NCI-H446 treated with DMSO at 0.1 percent for 48 hours (cell line): ENCODE measurements at regions not wholly inside any gene's neighbourhood (a gene's known extent, or its start where the extent isn't known, plus 50 kb on each side); places are given as distances from the start of the nearest gene placed in this dataset.

ENCODE experiments used
- DNase-seq: peaks from one replicate; lab custom pipeline; 2025; lab: John Stamatoyannopoulos, UW

- no peak for DNase-seq
Observed at GRCh38 chr9:90309809-90310520, 332.7 kb downstream of the DIRAS2 start.

GRCh38 chr9:90310521-90310876 is 332.1 kb downstream of the DIRAS2 start:
- DNase-seq = no peak

GRCh38 chr9:90311811-90312210 is 330.8 kb downstream of the DIRAS2 start:
- no peak for DNase-seq

GRCh38 chr9:90322296-90322695 is 320.3 kb downstream of the DIRAS2 start:
- DNase-seq = peak; percentile 2

- DNase-seq = no peak
Observed at GRCh38 chr9:90325913-90326653, 316.5 kb downstream of the DIRAS2 start.

GRCh38 chr9:90330231-90330630 is 312.4 kb downstream of the DIRAS2 start:
- DNase-seq = no peak

- no peak for DNase-seq
Observed at GRCh38 chr9:90331826-90332575, 310.6 kb downstream of the DIRAS2 start.

GRCh38 chr9:90333226-90333625 is 309.4 kb downstream of the DIRAS2 start:
- no peak for DNase-seq

GRCh38 chr9:90340421-90340820 is 302.2 kb downstream of the DIRAS2 start:
- no peak for DNase-seq

GRCh38 chr9:90342607-90343006 is 300.0 kb downstream of the DIRAS2 start:
- DNase-seq = no peak

GRCh38 chr9:90343366-90343765 is 299.3 kb downstream of the DIRAS2 start:
- no peak for DNase-seq

- no peak for DNase-seq
Observed at GRCh38 chr9:90343991-90344390, 298.6 kb downstream of the DIRAS2 start.

GRCh38 chr9:90365666-90366065 is 277.0 kb downstream of the DIRAS2 start:
- DNase-seq = no peak

- no peak for DNase-seq
Observed at GRCh38 chr9:90368241-90368640, 274.4 kb downstream of the DIRAS2 start.

GRCh38 chr9:90368928-90369327 is 273.7 kb downstream of the DIRAS2 start:
- no peak for DNase-seq

- no peak for DNase-seq
Observed at GRCh38 chr9:90379771-90380170, 262.9 kb downstream of the DIRAS2 start.

- no peak for DNase-seq
Observed at GRCh38 chr9:90385146-90385545, 257.5 kb downstream of the DIRAS2 start.

GRCh38 chr9:90393365-90394152 is 249.1 kb downstream of the DIRAS2 start:
- no peak for DNase-seq

GRCh38 chr9:90394871-90395270 is 247.8 kb downstream of the DIRAS2 start:
- DNase-seq = no peak

- no peak for DNase-seq
Observed at GRCh38 chr9:90400091-90400490, 242.5 kb downstream of the DIRAS2 start.

- DNase-seq = no peak
Observed at GRCh38 chr9:90408659-90409058, 234.0 kb downstream of the DIRAS2 start.

- no peak for DNase-seq
Observed at GRCh38 chr9:90419221-90419851, 223.3 kb downstream of the DIRAS2 start.
